HUES48 (cell line): ENCODE measurements at regions not wholly inside any gene's neighbourhood (a gene's known extent, or its start where the extent isn't known, plus 50 kb on each side); places are given as distances from the start of the nearest gene placed in this dataset.

Experiments used
- H3K27ac ChIP-seq: one replicate; pipeline ENCODE4 v1.7.0; 2013; ENCODE audit warnings: low read depth, low read length, inconsistent platforms
- H3K27me3 ChIP-seq: 2 replicates; pipeline ENCODE4 v1.6.1; 2013; ENCODE audit warnings: mild to moderate bottlenecking, low read length; ENCODE audit not compliant: control insufficient read depth, insufficient read depth
- H3K36me3 ChIP-seq: 2 replicates; pipeline ENCODE4 v1.6.1; 2013; ENCODE audit warnings: low read length; ENCODE audit not compliant: control insufficient read depth, insufficient read depth
- H3K4me1 ChIP-seq: 2 replicates; pipeline ENCODE4 v1.6.1; 2013; ENCODE audit warnings: mild to moderate bottlenecking, low read length; ENCODE audit not compliant: control insufficient read depth, insufficient read depth
- H3K4me3 ChIP-seq: 2 replicates; pipeline ENCODE4 v1.5.1; 2013; ENCODE audit warnings: mild to moderate bottlenecking, low read depth, low read length
- H3K9ac ChIP-seq: 2 replicates; pipeline ENCODE4 v1.6.1; 2013; ENCODE audit warnings: mild to moderate bottlenecking, low read depth, low read length, moderate library complexity
- H3K9me3 ChIP-seq: 2 replicates; pipeline ENCODE4 v1.6.1; 2013; ENCODE audit warnings: low read length; ENCODE audit not compliant: control insufficient read depth, insufficient read depth

- Histone ChIP-seq H3K4me3 (no peak overlapping the region), H3K9me3 (no peaks in the 10 kb centered on the region), H3K36me3 (no peaks in the 10 kb centered on the region), H3K27ac (no peak overlapping the region), H3K4me1 (peaks cover 18% of the 10 kb centered on the region), H3K9ac (no peak overlapping the region), H3K27me3 (no peaks in the 10 kb centered on the region)
These were observed 65.2 kb upstream of the DIO3 start for GRCh38 chr14:101495827-101496775.

GRCh38 chr14:101496776-101497683, 64.3 kb upstream of the DIO3 start:
- no peaks in the 10 kb centered on the region for H3K27me3 ChIP-seq
- no peaks in the 10 kb centered on the region for H3K36me3 ChIP-seq
- H3K9me3 ChIP-seq, result no peaks in the 10 kb centered on the region
- no peak overlapping the region for H3K9ac ChIP-seq
- H3K4me1 ChIP-seq, result peaks cover 18% of the 10 kb centered on the region
- no peak overlapping the region for H3K4me3 ChIP-seq
- no peak overlapping the region for H3K27ac ChIP-seq

- Histone ChIP-seq H3K9ac (no peak overlapping the region), H3K27ac (no peak overlapping the region), H3K27me3 (no peaks in the 10 kb centered on the region), H3K36me3 (no peaks in the 10 kb centered on the region), H3K4me3 (no peak overlapping the region), H3K4me1 (peaks cover 18% of the 10 kb centered on the region), H3K9me3 (no peaks in the 10 kb centered on the region)
These were observed 63.4 kb upstream of the DIO3 start for GRCh38 chr14:101497684-101498525.

- H3K9me3 ChIP-seq, result no peaks in the 10 kb centered on the region
These were observed 62.8 kb upstream of the DIO3 start for GRCh38 chr14:101498526-101498860.

GRCh38 chr14:101499080-101499479, 62.2 kb upstream of the DIO3 start:
- Histone ChIP-seq H3K9ac (no peak overlapping the region), H3K4me3 (no peak overlapping the region), H3K27ac (no peak overlapping the region), H3K9me3 (no peaks in the 10 kb centered on the region), H3K4me1 (peaks cover 18% of the 10 kb centered on the region), H3K27me3 (no peaks in the 10 kb centered on the region), H3K36me3 (no peaks in the 10 kb centered on the region)

More at GRCh38 chr14:101498526-101498860, 62.8 kb upstream of the DIO3 start:
- Histone ChIP-seq H3K9ac (no peak overlapping the region), H3K36me3 (no peaks in the 10 kb centered on the region), H3K27me3 (no peaks in the 10 kb centered on the region), H3K4me3 (no peak overlapping the region), H3K27ac (no peak overlapping the region), H3K4me1 (peaks cover 18% of the 10 kb centered on the region)

- no peaks in the 10 kb centered on the region for H3K36me3 ChIP-seq
- no peak overlapping the region for H3K9ac ChIP-seq
- H3K27me3 ChIP-seq, result no peaks in the 10 kb centered on the region
- H3K4me3 ChIP-seq, result no peak overlapping the region
- H3K4me1 ChIP-seq, result peaks cover 18% of the 10 kb centered on the region
- no peaks in the 10 kb centered on the region for H3K9me3 ChIP-seq
- H3K27ac ChIP-seq, result no peak overlapping the region
These were observed 61.8 kb upstream of the DIO3 start for GRCh38 chr14:101499513-101499912.

- Histone ChIP-seq H3K4me1 (peaks cover 18% of the 10 kb centered on the region), H3K27ac (no peak overlapping the region), H3K9me3 (no peaks in the 10 kb centered on the region), H3K36me3 (no peaks in the 10 kb centered on the region), H3K27me3 (no peaks in the 10 kb centered on the region), H3K4me3 (no peak overlapping the region), H3K9ac (no peak overlapping the region)
These were observed 61.2 kb upstream of the DIO3 start for GRCh38 chr14:101500061-101500460.

GRCh38 chr14:101500681-101501080, 60.6 kb upstream of the DIO3 start:
- H3K4me3 ChIP-seq, result no peak overlapping the region
- H3K27ac ChIP-seq, result no peak overlapping the region
- peaks cover 16% of the 10 kb centered on the region for H3K4me1 ChIP-seq
- H3K9ac ChIP-seq, result no peak overlapping the region
- H3K36me3 ChIP-seq, result no peaks in the 10 kb centered on the region
- H3K9me3 ChIP-seq, result no peaks in the 10 kb centered on the region
- H3K27me3 ChIP-seq, result no peaks in the 10 kb centered on the region

GRCh38 chr14:101501341-101501740, 60.0 kb upstream of the DIO3 start:
- H3K9ac ChIP-seq, result no peak overlapping the region
- no peak overlapping the region for H3K27ac ChIP-seq
- H3K36me3 ChIP-seq, result no peaks in the 10 kb centered on the region

GRCh38 chr14:101501858-101502615, 59.3 kb upstream of the DIO3 start:
- no peaks in the 10 kb centered on the region for H3K9me3 ChIP-seq
- H3K27ac ChIP-seq, result no peak overlapping the region
- no peaks in the 10 kb centered on the region for H3K36me3 ChIP-seq
- H3K4me1 ChIP-seq, result peaks cover 3% of the 10 kb centered on the region
- H3K27me3 ChIP-seq, result no peaks in the 10 kb centered on the region
- no peak overlapping the region for H3K4me3 ChIP-seq
- no peak overlapping the region for H3K9ac ChIP-seq

More at GRCh38 chr14:101501341-101501740, 60.0 kb upstream of the DIO3 start:
- H3K4me1 ChIP-seq, result peaks cover 10% of the 10 kb centered on the region
- H3K9me3 ChIP-seq, result no peaks in the 10 kb centered on the region
- no peaks in the 10 kb centered on the region for H3K27me3 ChIP-seq
- no peak overlapping the region for H3K4me3 ChIP-seq
